Hepatocyte (in vitro differentiated cells): ENCODE measurements at regions not wholly inside any gene's neighbourhood (a gene's known extent, or its start where the extent isn't known, plus 50 kb on each side); places are given as distances from the start of the nearest gene placed in this dataset.
"Not testable (repeated sequence)": the region's sequence is repeated elsewhere in the genome, so short reads cannot be mapped to it uniquely, and the experiment has no call there.

ENCODE experiments used
- DNase-seq: peaks from one replicate; pipeline ENCODE4 v3.0.0-alpha.2; 2016; ENCODE audit warnings: low spot score
- H2AFZ ChIP-seq: fragments of 200-600 bp; sonication (generic); 2 replicates; pipeline ENCODE4 v1.6.0; 2016; ENCODE audit warnings: antibody characterized with exemption, mild to moderate bottlenecking
- H3K27ac ChIP-seq: fragments of 200-600 bp; sonication (generic); 2 replicates; pipeline ENCODE4 v1.5.1; 2016; ENCODE audit warnings: mild to moderate bottlenecking
- H3K27me3 ChIP-seq: fragments of 200-600 bp; sonication (generic); 2 replicates; pipeline ENCODE4 v1.6.1; 2016
- H3K36me3 ChIP-seq: fragments of 200-600 bp; sonication (generic); replicated peaks from 2 replicates; pipeline ENCODE4 v1.5.1; 2016; ENCODE audit warnings: low read depth; ENCODE audit not compliant: insufficient read depth
- H3K4me1 ChIP-seq: fragments of 200-600 bp; sonication (generic); 2 replicates; pipeline ENCODE4 v1.5.1; 2016; ENCODE audit warnings: mild to moderate bottlenecking, moderate library complexity; ENCODE audit not compliant: insufficient read depth
- H3K4me2 ChIP-seq: fragments of 200-600 bp; sonication (generic); 2 replicates; pipeline ENCODE4 v1.6.0; 2016
- H3K4me3 ChIP-seq: fragments of 200-600 bp; sonication (generic); 2 replicates; pipeline ENCODE4 v1.5.1; 2016; ENCODE audit warnings: mild to moderate bottlenecking
- H3K79me2 ChIP-seq: fragments of 200-600 bp; sonication (generic); 2 replicates; pipeline ENCODE4 v1.6.0; 2017; ENCODE audit warnings: mild to moderate bottlenecking
- H3K9me2 ChIP-seq: fragments of 200-600 bp; sonication (generic); replicated peaks from 2 replicates; pipeline ENCODE4 v1.6.0; 2017; ENCODE audit warnings: mild to moderate bottlenecking; ENCODE audit not compliant: insufficient read depth
- H3K9me3 ChIP-seq: fragments of 200-600 bp; sonication (generic); 2 replicates; pipeline ENCODE4 v1.5.1; 2016; ENCODE audit warnings: low read depth, mild to moderate bottlenecking
- H4K20me1 ChIP-seq: fragments of 200-600 bp; sonication (generic); 2 replicates; pipeline ENCODE4 v1.6.0; 2016; ENCODE audit warnings: mild to moderate bottlenecking; ENCODE audit not compliant: insufficient read depth, poor library complexity, severe bottlenecking
- EZH2 ChIP-seq: fragments of 200-600 bp; sonication (generic); IDR thresholded peaks from 2 replicates; pipeline ENCODE4 v1.6.1; 2016; ENCODE audit warnings: antibody characterized with exemption, mild to moderate bottlenecking, borderline replicate concordance
- EZH2phosphoT487 ChIP-seq: fragments of 200-600 bp; sonication (generic); IDR thresholded peaks from one replicate; pipeline ENCODE4 v1.6.1; 2018; ENCODE audit warnings: antibody characterized with exemption, mild to moderate bottlenecking, low read depth, moderate library complexity; ENCODE audit not compliant: unreplicated experiment, severe bottlenecking
- WGBS: methylation state at CpG from one replicate; pipeline ENCODE4 v1.1.6; 2016; ENCODE audit warnings: low lambda C conversion rate; ENCODE audit errors: missing lambda C conversion rate; 5-methylcytosine and 5-hydroxymethylcytosine counted together
- TF ChIP-seq, protein P1 (sequence below): fragments of 200-600 bp; sonication (generic); IDR thresholded peaks from 2 replicates; pipeline ENCODE4 v1.5.1; 2016; ENCODE audit warnings: antibody characterized with exemption, mild to moderate bottlenecking; ENCODE audit not compliant: poor library complexity

DNA sequence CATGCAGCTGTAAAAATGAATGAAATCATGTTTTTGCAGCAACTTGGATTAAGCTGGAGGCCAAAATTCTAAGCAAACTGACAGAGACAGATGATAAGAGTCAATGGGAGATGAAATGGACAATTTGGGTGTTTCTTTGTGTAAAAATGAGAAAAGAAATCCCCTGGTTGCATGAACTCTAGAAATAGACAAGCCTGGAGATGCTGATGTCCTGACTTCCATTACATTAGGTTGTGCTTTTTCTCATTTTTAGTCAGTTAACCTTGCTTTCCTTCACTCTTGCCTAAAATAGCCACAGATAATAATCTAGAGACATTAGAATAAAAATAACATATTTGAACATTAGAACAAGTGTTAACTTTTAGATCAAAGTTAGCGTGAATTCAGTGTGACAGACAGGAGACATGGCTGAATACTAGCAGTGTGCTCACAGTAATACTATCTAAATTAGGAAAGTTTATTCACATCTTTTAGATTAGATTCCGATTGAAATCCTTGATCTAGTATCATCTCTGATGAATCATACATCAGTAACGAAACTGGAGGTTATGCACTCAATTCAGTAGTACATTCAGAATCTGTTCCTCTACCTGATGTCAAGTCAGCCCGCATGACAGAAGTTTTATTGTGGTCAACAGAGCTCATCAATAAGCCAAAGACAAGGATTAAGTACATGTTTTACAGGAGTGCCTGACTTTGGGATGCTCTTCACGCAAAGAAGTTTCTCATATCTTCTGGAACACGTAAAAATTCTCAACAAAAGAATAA lies 948.1 kb downstream of the TMEM121 start:
- H3K4me2 ChIP-seq, H3K27me3 ChIP-seq, H3K4me3 ChIP-seq, H3K9me3 ChIP-seq, H2AFZ ChIP-seq, H4K20me1 ChIP-seq, H3K4me1 ChIP-seq, H3K79me2 ChIP-seq, H3K9me2 ChIP-seq, H3K36me3 ChIP-seq, DNase-seq, H3K27ac ChIP-seq: not testable (repeated sequence)
- 58% methylated on average over 6 of the region's 6 CpGs for WGBS

DNA sequence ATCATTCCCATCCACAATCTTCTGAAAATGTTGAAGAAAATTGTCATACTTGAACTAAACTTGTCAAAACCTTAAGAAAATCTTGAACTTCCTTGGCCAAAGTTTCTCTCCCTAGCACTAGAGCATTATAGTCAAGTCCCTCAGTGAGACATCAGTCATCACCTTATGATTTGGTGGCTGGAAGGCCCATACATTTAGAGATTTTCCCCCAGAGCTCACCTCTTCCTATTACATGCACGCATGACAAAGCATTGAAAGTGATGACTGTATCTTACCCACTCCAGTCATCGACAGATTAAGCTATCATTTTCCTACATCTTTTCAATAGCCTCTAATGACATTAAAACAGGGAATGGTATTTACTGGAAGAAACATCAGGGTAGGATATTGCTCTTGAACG lies 948.8 kb downstream of the TMEM121 start:
- not testable (repeated sequence) for H3K27me3 ChIP-seq, H3K4me2 ChIP-seq, H4K20me1 ChIP-seq, H2AFZ ChIP-seq, DNase-seq, H3K4me1 ChIP-seq, H3K9me3 ChIP-seq, H3K36me3 ChIP-seq, H3K4me3 ChIP-seq, H3K9me2 ChIP-seq, H3K79me2 ChIP-seq, H3K27ac ChIP-seq
- WGBS = 58% methylated on average over 3 of the region's 3 CpGs

DNA sequence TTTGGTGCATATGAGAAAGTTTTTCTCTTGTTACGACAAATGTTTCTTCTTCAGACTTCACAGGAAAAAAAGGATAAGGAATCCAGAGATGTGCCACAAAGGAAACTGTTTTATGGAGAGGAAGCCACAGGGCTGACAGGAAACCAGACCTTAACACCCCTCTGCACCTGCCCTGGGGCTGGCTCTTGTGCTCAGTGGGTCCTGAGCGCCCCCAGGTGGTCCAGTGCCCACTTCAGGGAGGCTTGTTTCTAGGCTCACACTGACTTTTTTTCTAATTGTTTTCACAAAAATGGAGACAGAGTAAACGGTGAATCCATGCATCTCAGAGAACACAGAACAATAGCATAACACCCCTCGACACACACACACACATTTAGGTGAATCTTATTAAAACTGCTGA lies 951.2 kb downstream of the TMEM121 start:
- not testable (repeated sequence) for H2AFZ ChIP-seq, H3K4me1 ChIP-seq, DNase-seq, H3K9me3 ChIP-seq, H3K4me2 ChIP-seq, H3K9me2 ChIP-seq, H3K27ac ChIP-seq, H3K79me2 ChIP-seq, H3K4me3 ChIP-seq, H4K20me1 ChIP-seq, H3K36me3 ChIP-seq, H3K27me3 ChIP-seq
- WGBS = no CpG with 5 or more reads among the region's 4 CpGs

DNA sequence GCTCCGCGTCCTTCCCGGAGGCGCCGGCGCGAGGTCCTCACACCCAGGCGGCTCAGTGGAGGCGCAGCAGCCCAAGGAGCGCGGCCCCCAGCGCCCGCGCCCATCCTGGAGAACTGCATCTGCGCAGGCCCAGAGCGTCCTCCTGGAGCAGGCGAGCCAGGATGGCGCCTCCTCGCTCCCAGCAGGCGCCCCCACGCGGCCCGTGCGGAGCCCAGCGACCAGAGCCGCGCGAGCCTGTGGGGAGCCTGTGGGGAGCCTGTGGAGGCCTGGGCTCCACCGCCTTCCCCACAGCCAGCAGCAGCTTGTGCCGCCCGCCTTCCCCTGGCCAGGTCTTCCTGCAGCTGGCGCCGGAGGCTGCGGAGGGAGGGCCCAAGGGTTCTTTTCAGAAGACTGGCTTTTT lies 953.9 kb downstream of the TMEM121 start:
- not testable (repeated sequence) for H4K20me1 ChIP-seq, H3K27ac ChIP-seq, H3K79me2 ChIP-seq, H3K4me2 ChIP-seq, H3K9me2 ChIP-seq, DNase-seq, H3K27me3 ChIP-seq, H2AFZ ChIP-seq, H3K9me3 ChIP-seq, H3K4me1 ChIP-seq, H3K36me3 ChIP-seq, H3K4me3 ChIP-seq
- no CpG with 5 or more reads among the region's 34 CpGs for WGBS

DNA sequence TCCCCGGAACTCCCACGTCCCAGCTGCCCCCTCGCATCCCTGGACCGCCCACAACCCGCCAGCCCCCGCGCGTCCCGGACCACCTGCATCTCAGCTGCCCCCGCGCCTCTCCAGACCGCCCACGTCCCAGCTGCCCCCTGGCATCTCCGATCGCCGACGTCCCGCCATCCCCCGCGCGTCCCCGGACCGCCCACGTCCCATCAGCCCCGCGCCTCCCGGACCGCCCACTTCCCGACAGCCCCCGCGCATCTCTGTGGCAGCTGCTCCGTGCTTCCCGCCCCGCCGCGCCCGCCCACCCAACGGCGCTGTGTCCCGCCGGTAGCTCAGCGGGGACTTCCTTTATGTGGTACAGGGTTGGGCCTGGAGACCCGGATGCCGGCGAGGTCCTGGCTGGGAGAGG lies 955.8 kb downstream of the TMEM121 start:
- not testable (repeated sequence) for H2AFZ ChIP-seq, H3K27me3 ChIP-seq, H3K79me2 ChIP-seq, H3K4me1 ChIP-seq, DNase-seq, H3K4me3 ChIP-seq, H3K9me3 ChIP-seq, H3K4me2 ChIP-seq, H3K9me2 ChIP-seq, H3K27ac ChIP-seq, H4K20me1 ChIP-seq, H3K36me3 ChIP-seq
- no CpG with 5 or more reads among the region's 45 CpGs for WGBS

DNA sequence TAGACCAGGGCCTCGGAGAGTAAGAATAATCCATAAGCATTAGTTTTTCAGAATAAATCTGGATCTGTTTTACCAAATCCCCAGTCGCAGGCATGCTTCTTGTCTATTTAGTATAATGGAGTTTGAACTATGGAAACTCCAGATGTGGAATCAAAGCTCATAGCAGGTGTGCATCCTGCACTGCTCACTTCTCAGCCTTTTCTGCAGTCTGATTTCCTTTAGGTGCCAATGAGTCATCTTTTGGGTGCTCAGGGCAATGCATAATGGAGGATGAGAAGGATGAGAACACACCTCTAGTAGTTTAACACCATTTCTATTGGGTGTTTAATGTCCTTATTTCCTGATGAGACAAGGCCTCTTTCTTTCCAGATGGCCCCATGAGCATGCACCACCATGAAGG lies 961.2 kb downstream of the TMEM121 start:
- 56% methylated on average over 2 of the region's 2 CpGs for WGBS
- H3K4me2 ChIP-seq = no peak overlapping the region
- no peaks in the 10 kb centered on the region for H3K4me1 ChIP-seq
- H3K4me3 ChIP-seq = no peak overlapping the region
- H3K9me2 ChIP-seq = no peaks in the 10 kb centered on the region
- no peak for DNase-seq
- no peaks in the 10 kb centered on the region for H4K20me1 ChIP-seq
- TF ChIP-seq EZH2 = no peak
- TF ChIP-seq, protein P1, sequence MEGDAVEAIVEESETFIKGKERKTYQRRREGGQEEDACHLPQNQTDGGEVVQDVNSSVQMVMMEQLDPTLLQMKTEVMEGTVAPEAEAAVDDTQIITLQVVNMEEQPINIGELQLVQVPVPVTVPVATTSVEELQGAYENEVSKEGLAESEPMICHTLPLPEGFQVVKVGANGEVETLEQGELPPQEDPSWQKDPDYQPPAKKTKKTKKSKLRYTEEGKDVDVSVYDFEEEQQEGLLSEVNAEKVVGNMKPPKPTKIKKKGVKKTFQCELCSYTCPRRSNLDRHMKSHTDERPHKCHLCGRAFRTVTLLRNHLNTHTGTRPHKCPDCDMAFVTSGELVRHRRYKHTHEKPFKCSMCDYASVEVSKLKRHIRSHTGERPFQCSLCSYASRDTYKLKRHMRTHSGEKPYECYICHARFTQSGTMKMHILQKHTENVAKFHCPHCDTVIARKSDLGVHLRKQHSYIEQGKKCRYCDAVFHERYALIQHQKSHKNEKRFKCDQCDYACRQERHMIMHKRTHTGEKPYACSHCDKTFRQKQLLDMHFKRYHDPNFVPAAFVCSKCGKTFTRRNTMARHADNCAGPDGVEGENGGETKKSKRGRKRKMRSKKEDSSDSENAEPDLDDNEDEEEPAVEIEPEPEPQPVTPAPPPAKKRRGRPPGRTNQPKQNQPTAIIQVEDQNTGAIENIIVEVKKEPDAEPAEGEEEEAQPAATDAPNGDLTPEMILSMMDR = no peak
- no peak for TF ChIP-seq EZH2phosphoT487
- no peak overlapping the region for H2AFZ ChIP-seq
- no peaks in the 10 kb centered on the region for H3K27me3 ChIP-seq
- H3K36me3 ChIP-seq = no peaks in the 10 kb centered on the region
- no peaks in the 10 kb centered on the region for H3K79me2 ChIP-seq
- H3K27ac ChIP-seq = no peak overlapping the region
- H3K9me3 ChIP-seq = no peaks in the 10 kb centered on the region
